GM21528 (cell line): ENCODE measurements at regions not wholly inside any gene's neighbourhood (a gene's known extent, or its start where the extent isn't known, plus 50 kb on each side); places are given as distances from the start of the nearest gene placed in this dataset.
"Not testable (repeated sequence)": the region's sequence is repeated elsewhere in the genome, so short reads cannot be mapped to it uniquely, and the experiment has no call there.

Experiments
- ATAC-seq: cut with Tn5 transposase; IDR thresholded peaks from one replicate; pipeline ENCODE4 v1.9.1; 2021; ENCODE audit warnings: mild to moderate bottlenecking, moderate library complexity; ENCODE audit not compliant: unreplicated experiment, low FRiP score

- ATAC-seq: peak; percentile 67
These were observed 76.9 kb upstream of the SLCO2A1 start for GRCh38 chr3:134106580-134106979.

DNA sequence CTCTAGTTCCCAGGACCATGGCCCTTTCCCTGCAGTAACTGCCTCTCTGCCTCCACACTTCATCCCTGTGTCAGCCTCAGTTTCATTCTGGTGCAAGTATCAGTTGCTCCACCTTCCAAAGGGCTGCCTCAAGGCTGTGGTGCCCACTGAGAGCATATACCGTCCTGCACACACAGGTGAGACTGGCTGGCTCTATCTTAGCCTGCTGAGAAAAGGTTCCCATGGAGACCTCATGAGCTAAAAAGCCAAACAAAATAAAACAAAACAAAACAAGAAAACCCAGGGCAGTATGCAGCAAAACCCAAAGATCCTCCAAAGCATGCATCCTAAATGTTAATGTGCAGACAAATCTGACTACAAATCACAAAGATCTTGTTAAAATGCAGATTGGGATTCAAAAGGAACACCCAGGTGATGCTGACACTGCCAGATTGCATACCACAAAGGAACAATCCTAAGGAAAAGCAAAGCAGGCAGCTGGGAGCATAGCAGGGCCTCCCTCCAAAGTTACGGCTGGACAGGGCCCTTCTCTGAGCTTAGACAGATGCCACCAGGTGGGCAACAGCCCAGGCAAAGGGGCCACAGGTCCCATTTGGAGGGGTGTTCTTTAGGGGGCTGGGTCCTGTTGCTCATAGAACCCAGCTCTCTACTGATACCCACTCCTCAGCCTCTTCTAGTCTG lies 76.3 kb upstream of the SLCO2A1 start:
- ATAC-seq: no peak

GRCh38 chr3:134104031-134104430 lies 74.3 kb upstream of the SLCO2A1 start:
- no peak for ATAC-seq

DNA sequence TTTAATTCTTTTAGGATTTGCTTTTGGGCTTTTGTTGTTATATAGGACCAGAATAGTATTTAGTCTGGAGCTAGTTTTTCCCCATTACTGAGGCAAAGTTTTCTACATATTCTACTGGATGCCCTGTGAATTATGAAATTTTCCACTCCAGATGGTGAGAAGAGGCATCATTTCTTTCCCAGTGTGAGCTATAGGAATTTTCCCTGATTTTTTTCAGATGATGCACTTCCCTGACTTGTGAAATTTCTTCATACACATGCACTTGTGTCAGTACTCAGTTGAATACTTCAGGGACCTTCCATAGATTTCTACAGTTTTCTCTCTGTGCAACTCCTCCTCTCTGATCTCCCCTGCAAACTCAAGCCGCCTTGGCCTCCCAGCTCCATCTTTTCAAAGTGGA lies 73.7 kb upstream of the SLCO2A1 start:
- no peak for ATAC-seq

- no peak for ATAC-seq
These were observed 73.3 kb upstream of the SLCO2A1 start for GRCh38 chr3:134102976-134103375.

GRCh38 chr3:134096214-134096613 lies 66.5 kb upstream of the SLCO2A1 start:
- ATAC-seq: not testable (repeated sequence)

GRCh38 chr3:134095005-134095404 lies 65.3 kb upstream of the SLCO2A1 start:
- no peak for ATAC-seq

GRCh38 chr3:134094491-134094890 lies 64.8 kb upstream of the SLCO2A1 start:
- ATAC-seq: no peak

DNA sequence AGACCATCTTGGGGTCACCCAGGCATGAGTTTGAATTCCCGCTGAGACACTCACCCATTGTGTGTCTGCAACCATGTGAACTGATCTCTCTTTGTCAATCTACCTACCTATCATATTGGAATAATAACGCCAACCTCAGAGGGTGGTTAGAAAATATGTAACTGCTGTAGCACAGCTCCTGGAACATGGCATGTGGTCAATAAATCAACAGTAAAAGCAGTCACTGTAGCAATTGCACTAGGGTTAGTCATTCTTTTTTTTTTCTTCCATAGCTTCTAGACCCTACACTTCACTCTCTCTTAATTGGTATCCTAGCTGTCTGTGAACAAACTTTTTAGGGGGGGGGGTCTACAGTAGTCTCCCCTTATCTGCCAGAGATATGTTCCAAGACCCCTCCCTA lies 64.2 kb upstream of the SLCO2A1 start:
- no peak for ATAC-seq

GRCh38 chr3:134092208-134092701 lies 62.5 kb upstream of the SLCO2A1 start:
- ATAC-seq: no peak

GRCh38 chr3:134090031-134090430 lies 60.3 kb upstream of the SLCO2A1 start:
- no peak for ATAC-seq

DNA sequence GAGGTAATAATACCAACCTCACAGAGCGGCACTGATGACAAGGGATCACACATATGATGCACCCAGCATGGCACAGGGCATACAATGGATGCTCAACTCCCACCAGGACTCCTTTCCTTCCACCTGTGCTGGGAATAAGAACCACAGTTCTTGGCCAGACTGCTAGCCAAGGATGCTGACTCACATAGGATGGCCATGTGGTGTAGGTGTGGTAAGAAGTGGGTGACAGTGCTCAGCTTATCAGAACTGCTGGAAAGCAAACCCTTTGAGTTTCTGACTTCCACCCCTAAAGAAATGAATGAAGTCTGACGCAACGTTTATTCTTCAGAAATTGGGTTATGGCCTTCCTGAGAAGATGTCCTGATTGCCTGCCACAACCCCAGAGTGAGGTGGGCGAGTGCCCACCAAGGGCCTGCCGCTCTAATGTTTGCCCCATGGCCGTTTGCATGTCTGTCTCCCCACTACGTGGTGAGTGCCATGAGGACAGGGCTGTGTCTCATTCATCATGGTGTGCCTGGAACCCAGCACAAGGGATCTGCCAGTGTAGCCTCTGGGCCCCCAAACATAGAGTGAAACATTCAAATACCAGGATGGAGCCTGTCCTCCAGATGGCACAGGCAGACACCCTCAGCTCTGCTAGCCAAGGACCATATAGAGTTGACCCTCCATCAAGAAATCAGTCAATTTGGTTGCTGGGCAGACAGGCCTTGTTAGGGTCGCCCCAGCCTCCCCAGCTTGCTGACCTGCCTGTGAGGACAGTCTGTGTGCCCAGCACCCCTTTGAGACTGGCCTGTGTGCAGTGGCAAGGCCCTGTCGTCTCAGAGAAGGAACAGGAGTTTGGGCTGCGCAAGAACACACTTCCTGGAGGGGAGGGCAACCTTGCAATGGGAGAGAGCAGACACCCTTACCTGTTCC lies 57.6 kb upstream of the SLCO2A1 start:
- no peak for ATAC-seq

DNA sequence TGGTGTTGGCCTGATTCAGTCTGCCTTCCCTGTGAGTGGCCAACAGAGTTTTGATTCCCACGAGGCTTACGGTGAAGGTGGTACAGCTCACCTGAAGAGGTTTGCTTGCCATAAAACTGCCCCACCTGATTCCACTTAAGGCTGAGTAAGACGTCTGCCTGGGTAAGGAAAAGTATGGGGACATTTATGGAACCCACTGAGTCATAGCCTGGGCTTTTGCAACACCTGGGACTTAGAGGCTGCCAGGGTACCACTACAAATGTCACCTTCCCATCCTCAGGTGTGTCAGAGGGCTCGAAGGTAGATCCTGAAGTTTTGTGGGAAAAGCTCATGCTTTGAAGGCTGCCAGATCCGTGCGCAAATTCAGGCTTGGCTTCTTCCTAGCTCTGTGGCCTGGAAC lies 56.9 kb upstream of the SLCO2A1 start:
- ATAC-seq: no peak

DNA sequence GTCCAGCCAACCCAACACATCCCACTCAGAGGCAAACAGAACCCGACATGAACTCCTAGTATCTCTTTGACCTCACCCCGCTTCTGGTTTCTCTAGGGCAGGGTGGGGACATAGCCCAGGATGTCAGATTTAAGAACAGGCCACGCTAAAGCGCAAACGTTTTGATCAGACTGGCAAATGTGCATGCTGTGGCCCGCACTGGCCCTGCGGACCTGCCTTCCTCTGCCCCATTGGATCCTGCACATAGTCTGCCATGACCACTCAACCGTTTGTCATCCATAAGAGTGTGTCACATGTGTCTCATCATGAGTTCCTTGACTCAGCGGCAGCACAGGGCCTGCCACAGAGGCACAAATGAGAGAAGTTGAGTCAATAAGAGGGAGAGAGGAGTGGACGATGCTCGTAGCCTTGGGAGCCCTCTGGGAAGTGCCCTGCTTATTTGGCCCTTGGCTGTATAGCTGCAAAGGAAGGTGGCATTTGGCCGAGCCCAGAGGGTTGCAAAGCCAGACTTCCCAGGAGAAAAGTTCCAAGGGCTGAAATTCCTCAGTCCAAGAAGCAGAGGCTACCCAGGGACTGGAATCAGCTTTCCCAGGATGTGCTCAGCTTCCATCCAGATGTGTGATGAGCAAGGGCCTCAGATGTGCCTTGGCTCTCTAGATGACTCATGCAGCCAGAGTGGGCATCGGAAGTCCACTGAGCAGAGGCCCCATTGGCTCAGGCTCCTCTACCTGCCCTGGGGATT lies 55.5 kb upstream of the SLCO2A1 start:
- no peak for ATAC-seq

GRCh38 chr3:134084242-134084950 lies 54.7 kb upstream of the SLCO2A1 start:
- ATAC-seq: no peak

GRCh38 chr3:134083626-134084241 lies 54.0 kb upstream of the SLCO2A1 start:
- no peak for ATAC-seq

GRCh38 chr3:134083008-134083407 lies 53.3 kb upstream of the SLCO2A1 start:
- ATAC-seq: no peak

DNA sequence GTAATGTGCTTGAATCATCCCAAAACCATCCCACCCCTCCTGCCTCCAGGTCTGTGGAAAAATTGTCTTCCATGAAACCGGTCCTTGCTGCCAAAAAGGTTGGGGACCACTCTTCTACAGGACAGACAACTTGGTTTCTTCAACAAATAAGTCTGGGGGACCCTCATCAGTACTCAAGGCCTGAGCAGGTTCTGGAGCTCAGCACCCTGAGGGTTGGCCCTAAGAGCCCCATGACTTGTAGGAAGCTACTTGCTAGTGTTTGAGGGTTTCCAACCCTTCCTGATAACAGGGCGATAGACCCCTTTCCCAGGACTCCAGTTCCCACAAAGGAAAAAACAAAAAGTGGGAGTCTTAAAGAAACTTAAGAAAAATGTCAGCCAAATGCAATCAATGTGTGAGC lies 52.9 kb upstream of the SLCO2A1 start:
- ATAC-seq: no peak

- no peak for ATAC-seq
These were observed 51.5 kb upstream of the SLCO2A1 start for GRCh38 chr3:134081211-134081610.

- ATAC-seq: no peak
These were observed 51.0 kb upstream of the SLCO2A1 start for GRCh38 chr3:134080761-134081160.
